GM13977 (cell line): ENCODE measurements at regions not wholly inside any gene's neighbourhood (a gene's known extent, or its start where the extent isn't known, plus 50 kb on each side); places are given as distances from the start of the nearest gene placed in this dataset.

Source experiments
- DNase-seq: peaks from one replicate; pipeline ENCODE4 v3.0.0; 2012; ENCODE audit warnings: low spot score
- in situ Hi-C: fragments of 300-500 bp; cut with MboI; formaldehyde crosslinking; loops from one replicate; pipeline ENCODE4 v1.12.0; 2022; ENCODE audit warnings: low sequenced_read_pairs, low pct_unique_long_range_greater_than_20kb, mixed read lengths, inconsistent platforms; ENCODE audit not compliant: unreplicated experiment
- TF ChIP-seq, protein P1 (sequence below): IDR thresholded peaks from 2 replicates; pipeline ENCODE4 v1.5.1; 2012; ENCODE audit warnings: mild to moderate bottlenecking, control low read depth; ENCODE audit not compliant: insufficient read depth; ENCODE audit errors: extremely low read depth, missing control alignments

DNA sequence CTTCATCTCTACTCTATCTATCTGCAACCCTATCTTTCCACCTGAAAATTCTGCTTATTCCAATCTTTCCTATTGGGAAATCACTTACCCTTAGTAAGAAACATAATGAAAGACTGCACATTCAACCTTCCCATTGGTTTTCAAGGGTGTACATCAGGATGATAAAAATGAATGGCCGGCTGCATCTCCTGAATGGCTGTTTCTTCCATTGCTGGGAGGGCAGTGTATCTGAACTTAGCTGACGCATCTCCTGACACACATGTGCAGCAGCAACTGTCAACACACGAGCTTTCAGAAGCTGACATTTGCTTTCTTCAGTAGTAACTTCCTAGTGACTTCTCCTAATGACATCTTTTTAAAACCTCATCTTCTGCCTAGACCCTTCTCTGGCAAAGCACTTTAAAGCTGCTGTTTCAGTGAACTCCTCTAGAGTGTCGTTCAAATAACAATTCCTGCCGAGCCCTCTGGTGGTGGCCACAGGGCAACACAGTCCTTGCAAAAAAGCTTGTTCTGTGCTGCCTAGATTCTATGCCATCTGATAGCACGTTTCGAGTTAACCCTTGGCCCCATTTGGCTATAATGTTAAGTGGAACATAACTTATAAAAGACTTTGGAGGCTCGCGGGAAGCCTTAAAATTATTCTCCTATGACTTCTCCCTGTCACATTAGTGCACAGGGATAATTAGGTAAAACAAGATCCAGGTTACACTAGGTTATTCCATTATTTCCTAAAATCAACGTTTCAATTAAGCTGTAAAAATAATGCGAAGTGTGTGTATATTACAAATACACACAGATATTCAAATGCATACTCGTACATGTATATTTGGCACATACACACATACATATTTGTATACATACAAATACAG is 2340.7 kb downstream of the PCDH7 start:
- TF ChIP-seq, protein P1, sequence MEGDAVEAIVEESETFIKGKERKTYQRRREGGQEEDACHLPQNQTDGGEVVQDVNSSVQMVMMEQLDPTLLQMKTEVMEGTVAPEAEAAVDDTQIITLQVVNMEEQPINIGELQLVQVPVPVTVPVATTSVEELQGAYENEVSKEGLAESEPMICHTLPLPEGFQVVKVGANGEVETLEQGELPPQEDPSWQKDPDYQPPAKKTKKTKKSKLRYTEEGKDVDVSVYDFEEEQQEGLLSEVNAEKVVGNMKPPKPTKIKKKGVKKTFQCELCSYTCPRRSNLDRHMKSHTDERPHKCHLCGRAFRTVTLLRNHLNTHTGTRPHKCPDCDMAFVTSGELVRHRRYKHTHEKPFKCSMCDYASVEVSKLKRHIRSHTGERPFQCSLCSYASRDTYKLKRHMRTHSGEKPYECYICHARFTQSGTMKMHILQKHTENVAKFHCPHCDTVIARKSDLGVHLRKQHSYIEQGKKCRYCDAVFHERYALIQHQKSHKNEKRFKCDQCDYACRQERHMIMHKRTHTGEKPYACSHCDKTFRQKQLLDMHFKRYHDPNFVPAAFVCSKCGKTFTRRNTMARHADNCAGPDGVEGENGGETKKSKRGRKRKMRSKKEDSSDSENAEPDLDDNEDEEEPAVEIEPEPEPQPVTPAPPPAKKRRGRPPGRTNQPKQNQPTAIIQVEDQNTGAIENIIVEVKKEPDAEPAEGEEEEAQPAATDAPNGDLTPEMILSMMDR = peak; percentile 59
- in situ Hi-C loops = no loop called here
- no peak for DNase-seq

DNA sequence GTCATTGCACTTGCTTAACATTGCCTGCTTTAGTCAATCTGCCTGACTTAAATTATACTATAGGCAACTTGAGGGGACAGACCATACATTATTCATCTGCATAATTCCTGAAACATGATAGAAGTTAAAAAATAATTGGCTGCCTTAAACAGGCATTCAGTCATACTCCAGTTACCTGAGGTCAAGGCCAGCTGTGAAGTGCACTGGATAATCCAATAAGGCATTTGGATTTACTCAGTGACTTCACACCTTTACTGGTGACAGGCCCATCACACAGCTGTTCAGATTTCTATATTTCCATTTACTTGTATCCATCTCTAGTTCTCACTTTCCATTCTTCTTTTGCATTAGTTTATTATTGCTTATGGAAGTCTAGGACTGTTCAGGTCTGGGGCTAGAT is 2341.6 kb downstream of the PCDH7 start:
- no peak for DNase-seq
- in situ Hi-C loops = no loop called here
- TF ChIP-seq, protein P1 = no peak

DNA sequence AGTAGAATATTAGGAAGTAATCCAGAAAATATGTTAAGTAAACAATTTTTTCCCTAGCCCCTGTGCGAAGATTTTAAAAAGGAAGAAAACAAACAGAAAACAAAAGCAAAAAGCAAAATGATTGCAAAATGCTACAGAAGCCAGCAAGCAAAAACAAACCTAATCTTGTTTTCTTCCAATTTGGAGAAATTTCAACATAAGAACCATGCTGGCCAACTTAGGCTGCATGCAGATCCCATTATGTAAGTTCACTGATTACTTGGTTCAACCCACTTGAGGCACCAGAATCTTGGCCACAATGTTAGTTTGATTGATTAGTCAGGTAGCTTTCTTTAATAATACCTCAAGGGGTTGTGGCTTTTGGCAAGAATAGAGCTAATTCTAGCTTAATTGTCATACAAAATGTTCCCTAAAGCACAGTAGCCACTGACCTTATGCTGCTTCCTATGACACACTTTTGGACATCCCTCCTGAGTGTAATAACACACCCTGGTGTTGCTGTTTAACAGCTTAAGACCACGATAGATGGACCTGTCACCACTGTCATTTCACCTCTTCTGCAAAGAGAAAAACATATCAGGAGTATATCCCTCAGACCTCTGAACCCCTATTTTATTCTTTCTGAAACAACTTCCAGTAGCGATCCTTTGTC is 2342.1 kb downstream of the PCDH7 start:
- in situ Hi-C loops = no loop called here
- TF ChIP-seq, protein P1 = no peak
- DNase-seq = no peak

DNA sequence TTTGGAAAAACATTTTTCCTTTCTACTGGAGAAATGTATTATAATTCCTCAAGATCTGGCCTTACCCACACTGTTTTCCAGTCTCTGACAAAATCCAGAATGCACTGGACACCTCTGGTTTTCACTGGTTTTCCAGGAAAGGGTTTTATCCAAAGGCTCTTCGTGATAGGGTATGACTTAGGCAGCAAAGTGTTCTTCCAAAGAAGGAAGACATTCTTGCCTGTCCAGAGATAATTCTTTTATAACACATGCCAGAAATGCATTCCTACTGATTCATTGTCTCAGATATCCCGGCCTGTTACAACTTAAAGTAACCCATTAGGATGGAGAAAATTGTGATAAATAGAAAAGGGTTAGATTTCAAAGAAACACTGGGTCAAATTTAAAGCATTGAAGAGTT is 2343.1 kb downstream of the PCDH7 start:
- no peak for DNase-seq
- TF ChIP-seq, protein P1 = no peak
- in situ Hi-C loops = no loop called here

DNA sequence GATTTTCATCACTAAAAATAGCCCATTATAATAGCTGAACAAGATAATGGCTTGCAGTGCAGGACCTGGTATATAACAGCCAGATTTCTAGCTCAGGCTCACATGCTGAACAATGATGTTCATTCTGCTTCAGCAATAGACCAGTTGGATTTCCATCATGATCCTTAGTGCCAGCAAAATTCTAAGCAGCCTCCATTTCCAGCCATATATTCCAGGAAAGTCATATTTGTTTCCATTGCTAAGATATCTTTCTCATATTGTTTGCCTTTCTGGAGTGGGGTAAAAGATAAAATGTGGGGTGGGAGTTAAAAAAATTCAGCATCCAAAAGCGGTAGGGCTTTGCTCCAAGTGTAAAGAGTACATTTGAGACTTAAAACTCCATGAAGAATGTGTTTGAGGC is 2344.1 kb downstream of the PCDH7 start:
- in situ Hi-C loops = no loop called here
- DNase-seq = no peak
- TF ChIP-seq, protein P1 = no peak

DNA sequence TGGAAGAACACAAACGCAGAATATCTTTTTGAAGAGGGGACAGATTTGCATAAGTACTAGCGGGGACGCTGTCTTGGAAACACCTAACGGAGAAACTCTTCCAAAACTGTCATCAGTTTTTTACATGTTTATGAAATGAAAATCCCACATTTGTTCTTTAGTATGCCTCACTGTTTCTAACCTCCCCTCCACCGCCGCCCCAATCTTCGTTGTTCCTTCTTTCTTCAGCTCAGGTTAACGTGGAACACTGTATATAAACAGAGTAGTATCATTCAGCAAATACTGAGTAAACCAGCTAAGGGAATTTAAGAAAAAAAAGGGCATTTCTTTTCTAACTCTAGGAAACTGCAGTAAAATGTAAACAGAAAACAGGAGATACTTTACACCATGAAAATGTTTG is 2345.6 kb downstream of the PCDH7 start:
- TF ChIP-seq, protein P1 = no peak
- DNase-seq = no peak
- in situ Hi-C loops = no loop called here
